Eye (tissue), 1 donor: ENCODE measurements at regions not wholly inside any gene's neighbourhood (a gene's known extent, or its start where the extent isn't known, plus 50 kb on each side); places are given as distances from the start of the nearest gene placed in this dataset.

Experiments used
- DNase-seq: peaks from one replicate; pipeline ENCODE4 v3.0.0-alpha.2; 2015

GRCh38 chr17:13076905-13077304 is 59.1 kb upstream of the ELAC2 start:
- no peak for DNase-seq

DNA sequence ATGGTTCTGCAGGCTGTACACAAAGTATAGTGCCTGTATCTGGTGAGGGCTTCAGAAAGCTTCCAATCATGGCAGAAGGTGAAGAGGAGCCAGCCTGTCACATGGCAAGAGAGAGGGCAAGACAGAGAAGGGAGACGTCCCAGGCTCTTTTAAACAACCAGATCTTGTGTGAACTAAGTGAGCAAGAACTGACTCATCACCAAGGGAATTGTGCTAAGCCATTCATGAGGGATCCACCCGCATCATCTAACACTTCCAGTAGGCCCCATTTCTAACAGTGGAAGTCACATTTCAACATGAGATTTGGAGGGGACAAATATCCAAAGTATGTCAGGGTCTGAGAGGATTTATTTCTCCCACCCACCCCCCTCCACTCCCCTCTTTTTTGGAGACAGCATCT is 56.2 kb upstream of the ELAC2 start:
- no peak for DNase-seq

- no peak for DNase-seq
Measured at GRCh38 chr17:13073018-13073417, 55.2 kb upstream of the ELAC2 start.

DNA sequence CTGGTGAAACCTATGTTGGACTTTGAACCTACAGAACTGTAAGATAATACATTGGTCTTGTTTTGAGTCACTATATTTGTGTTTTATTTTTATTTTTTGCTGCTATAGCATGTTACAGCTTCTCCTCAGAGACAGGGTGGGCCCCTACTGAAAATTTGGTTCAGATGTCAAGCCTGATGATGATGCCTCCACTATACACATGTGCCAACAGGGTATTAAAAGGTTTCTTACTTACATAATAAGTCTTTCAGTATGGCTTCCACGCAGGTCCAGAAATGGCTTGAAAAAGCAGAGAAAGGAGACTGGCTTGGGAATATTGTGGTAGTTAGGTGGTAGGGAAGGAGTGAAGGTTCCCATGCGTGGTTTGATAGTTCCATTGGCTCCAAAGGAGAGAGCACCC is 52.9 kb upstream of the ELAC2 start:
- no peak for DNase-seq

GRCh38 chr17:13067629-13068303 is 49.9 kb upstream of the ELAC2 start:
- DNase-seq, result no peak
